ENCODE measurements at regions not wholly inside any gene's neighbourhood (a gene's known extent, or its start where the extent isn't known, plus 50 kb on each side); places are given as distances from the start of the nearest gene placed in this dataset.

GRCh38 chr15:69826819-69827175 lies 270.9 kb downstream of the TLE3 start:
- intact Hi-C loops (cut with DNase I): no loop called here
- H3K36me3 ChIP-seq: no peaks in the 10 kb centered on the region

GRCh38 chr15:69827751-69828150 lies 270.0 kb downstream of the TLE3 start:
- no peak for DNase-seq (ENCODE audit: extremely low spot score in 2 of 2)
- Histone ChIP-seq H3K27me3 (no peaks in the 10 kb centered on the region), H3K4me1 (no peaks in the 10 kb centered on the region), H3K27ac (no peak overlapping the region), H3K36me3 (no peaks in the 10 kb centered on the region), H3K9me3 (no peaks in the 10 kb centered on the region), H3K4me3 (no peak overlapping the region)
- intact Hi-C loops (cut with DNase I): no loop called here
- TF ChIP-seq POLR2A (IDR thresholded peaks at IDR 0.05) (no peak), POLR2AphosphoS5 (IDR thresholded peaks at IDR 0.05; ENCODE audit: insufficient read depth in 1 of 2, low read depth in 1 of 2) (no peak), CTCF (IDR thresholded peaks at IDR 0.05) (no peak)

More at GRCh38 chr15:69826819-69827175, 270.9 kb downstream of the TLE3 start:
- no peaks in the 10 kb centered on the region for H3K4me1 ChIP-seq
- H3K27me3 ChIP-seq: no peaks in the 10 kb centered on the region
- TF ChIP-seq POLR2AphosphoS5 (IDR thresholded peaks at IDR 0.05; ENCODE audit: insufficient read depth in 1 of 2, low read depth in 1 of 2) (no peak), POLR2A (IDR thresholded peaks at IDR 0.05) (no peak), CTCF (IDR thresholded peaks at IDR 0.05) (no peak)
- H3K27ac ChIP-seq: no peak overlapping the region
- H3K9me3 ChIP-seq: no peaks in the 10 kb centered on the region
- no peak overlapping the region for H3K4me3 ChIP-seq
- no peak for DNase-seq (ENCODE audit: extremely low spot score in 2 of 2)

GRCh38 chr15:69828181-69828828 lies 269.4 kb downstream of the TLE3 start:
- TF ChIP-seq CTCF (IDR thresholded peaks at IDR 0.05) (no peak), POLR2A (IDR thresholded peaks at IDR 0.05) (no peak), POLR2AphosphoS5 (IDR thresholded peaks at IDR 0.05; ENCODE audit: insufficient read depth in 1 of 2, low read depth in 1 of 2) (no peak)
- H3K4me1 ChIP-seq: no peaks in the 10 kb centered on the region
- no peaks in the 10 kb centered on the region for H3K9me3 ChIP-seq
- intact Hi-C loops (cut with DNase I): no loop called here
- H3K4me3 ChIP-seq: no peak overlapping the region
- H3K27ac ChIP-seq: no peak overlapping the region
- no peaks in the 10 kb centered on the region for H3K36me3 ChIP-seq
- no peak for DNase-seq (ENCODE audit: extremely low spot score in 2 of 2)
- no peaks in the 10 kb centered on the region for H3K27me3 ChIP-seq

- Histone ChIP-seq H3K4me1 (no peaks in the 10 kb centered on the region), H3K9me3 (no peaks in the 10 kb centered on the region), H3K27ac (no peak overlapping the region), H3K27me3 (no peaks in the 10 kb centered on the region), H3K36me3 (no peaks in the 10 kb centered on the region), H3K4me3 (no peak overlapping the region)
- intact Hi-C loops (cut with DNase I): no loop called here
- TF ChIP-seq CTCF (IDR thresholded peaks at IDR 0.05): no peak
- no peak for TF ChIP-seq POLR2A (IDR thresholded peaks at IDR 0.05)
- no peak for TF ChIP-seq POLR2AphosphoS5 (IDR thresholded peaks at IDR 0.05; ENCODE audit: insufficient read depth in 1 of 2, low read depth in 1 of 2)
- DNase-seq (ENCODE audit: extremely low spot score in 2 of 2): no peak
Observed at GRCh38 chr15:69829974-69830373, 267.7 kb downstream of the TLE3 start.

- intact Hi-C loops (cut with DNase I): no loop called here
- Histone ChIP-seq H3K4me3 (no peak overlapping the region), H3K36me3 (no peaks in the 10 kb centered on the region), H3K4me1 (no peaks in the 10 kb centered on the region), H3K27ac (no peak overlapping the region), H3K27me3 (no peaks in the 10 kb centered on the region), H3K9me3 (no peaks in the 10 kb centered on the region)
- no peak for DNase-seq (ENCODE audit: extremely low spot score in 2 of 2)
- no peak for TF ChIP-seq POLR2A (IDR thresholded peaks at IDR 0.05)
- TF ChIP-seq POLR2AphosphoS5 (IDR thresholded peaks at IDR 0.05; ENCODE audit: insufficient read depth in 1 of 2, low read depth in 1 of 2): no peak
- no peak for TF ChIP-seq CTCF (IDR thresholded peaks at IDR 0.05)
Observed at GRCh38 chr15:69830430-69830829, 267.3 kb downstream of the TLE3 start.

All from vagina (tissue), 2 donors.